GDM1 (cell line): ENCODE measurements at regions not wholly inside any gene's neighbourhood (a gene's known extent, or its start where the extent isn't known, plus 50 kb on each side); places are given as distances from the start of the nearest gene placed in this dataset.

Source experiments
- DNase-seq: peaks from one replicate; lab custom pipeline; 2025; lab: John Stamatoyannopoulos, UW

DNA sequence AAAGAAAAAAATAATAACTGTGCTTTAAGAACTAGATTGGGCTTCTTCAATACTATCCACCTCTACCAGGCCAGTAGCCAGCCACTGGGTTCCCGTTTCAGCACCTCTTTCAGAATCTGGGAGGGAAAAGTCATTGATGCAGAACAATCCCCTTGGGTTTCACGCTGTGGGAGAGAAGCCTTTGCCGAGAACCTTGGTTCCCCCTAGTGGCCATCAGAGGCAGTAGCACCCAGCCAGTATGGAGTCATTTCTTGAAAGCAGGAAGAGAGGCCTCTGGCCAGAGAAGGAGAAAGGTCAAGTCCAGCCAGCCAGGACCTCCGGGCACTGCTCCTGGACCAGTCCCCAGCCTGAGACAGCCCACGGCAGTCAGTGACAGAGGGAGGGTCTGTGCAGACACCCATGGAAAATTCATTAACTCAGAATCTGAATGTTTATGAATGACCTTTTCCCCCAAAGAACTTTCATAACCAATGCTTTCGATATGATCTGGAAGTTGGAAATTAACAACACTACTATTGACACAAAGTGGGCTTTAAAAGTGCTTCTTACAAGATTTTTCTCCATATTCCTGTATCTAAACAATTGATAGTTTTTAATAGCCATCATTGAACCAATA, 51.2 kb upstream of the CDH5 start:
- DNase-seq = no peak

DNA sequence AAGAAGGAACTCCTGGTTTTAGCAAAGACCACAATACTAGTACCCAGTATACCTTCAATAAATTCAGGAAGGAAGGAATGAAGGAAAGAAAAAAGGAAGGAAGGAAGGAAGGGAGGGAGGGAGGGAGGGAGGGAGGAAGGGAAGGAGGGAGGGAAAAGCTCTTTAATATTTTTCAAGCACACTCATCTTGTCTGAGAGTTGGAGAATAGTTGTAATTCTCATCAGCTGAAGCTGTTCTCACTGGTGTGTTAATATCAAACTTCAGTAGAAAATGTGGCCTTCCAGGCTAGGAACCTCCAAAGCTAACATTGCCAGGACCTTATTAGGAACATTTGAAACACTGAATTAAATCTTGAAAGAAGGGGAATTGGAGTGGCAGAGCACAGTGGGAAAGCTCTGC, 55.2 kb upstream of the CDH5 start:
- no peak for DNase-seq

DNA sequence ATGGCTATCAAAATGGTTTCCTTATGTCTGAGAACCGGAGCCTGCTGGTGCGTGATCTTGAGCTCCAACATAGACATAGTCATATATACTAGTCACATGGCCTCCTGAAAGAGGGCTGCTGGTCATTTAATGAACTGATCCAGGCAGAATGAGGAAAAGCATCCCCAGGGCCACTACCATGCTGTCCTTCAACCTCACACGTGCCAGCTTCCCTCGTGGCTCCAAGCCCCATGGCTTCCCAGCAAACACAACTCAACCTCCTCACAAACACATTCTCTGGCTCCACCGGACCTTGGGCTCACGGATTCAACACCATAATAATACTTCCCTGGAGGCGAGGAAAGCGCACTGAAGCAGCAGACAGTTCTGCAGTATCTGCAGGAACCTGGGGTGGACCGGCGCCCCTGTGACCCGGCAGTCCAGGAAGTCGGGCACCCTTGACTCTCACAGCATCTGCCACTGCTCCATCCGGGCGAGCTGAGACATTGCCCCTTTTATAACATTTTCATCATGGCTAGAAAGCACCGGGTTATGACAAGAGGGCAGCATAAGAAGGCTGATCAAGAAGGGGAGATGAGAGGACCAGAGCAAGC, 57.2 kb upstream of the CDH5 start:
- DNase-seq = no peak

DNA sequence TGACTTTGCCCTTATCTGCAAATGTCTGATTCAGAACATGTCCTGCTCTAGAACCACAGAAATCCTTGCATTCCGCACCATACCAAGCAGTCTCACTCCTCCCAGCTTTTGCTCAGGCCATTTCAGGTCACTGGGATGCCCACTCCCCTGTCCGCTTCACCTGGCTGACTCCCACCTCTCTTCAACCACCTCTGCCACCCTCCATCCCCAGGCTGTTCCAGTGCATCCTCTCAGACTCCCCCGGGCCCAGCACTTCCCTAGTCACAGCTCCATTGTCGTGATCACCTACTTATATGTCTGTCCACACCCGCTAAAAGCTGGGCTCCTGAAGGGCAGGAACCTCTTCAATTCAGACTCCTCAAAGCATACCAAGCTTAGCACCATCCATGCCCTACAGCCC, 58.4 kb upstream of the CDH5 start:
- DNase-seq = no peak

DNA sequence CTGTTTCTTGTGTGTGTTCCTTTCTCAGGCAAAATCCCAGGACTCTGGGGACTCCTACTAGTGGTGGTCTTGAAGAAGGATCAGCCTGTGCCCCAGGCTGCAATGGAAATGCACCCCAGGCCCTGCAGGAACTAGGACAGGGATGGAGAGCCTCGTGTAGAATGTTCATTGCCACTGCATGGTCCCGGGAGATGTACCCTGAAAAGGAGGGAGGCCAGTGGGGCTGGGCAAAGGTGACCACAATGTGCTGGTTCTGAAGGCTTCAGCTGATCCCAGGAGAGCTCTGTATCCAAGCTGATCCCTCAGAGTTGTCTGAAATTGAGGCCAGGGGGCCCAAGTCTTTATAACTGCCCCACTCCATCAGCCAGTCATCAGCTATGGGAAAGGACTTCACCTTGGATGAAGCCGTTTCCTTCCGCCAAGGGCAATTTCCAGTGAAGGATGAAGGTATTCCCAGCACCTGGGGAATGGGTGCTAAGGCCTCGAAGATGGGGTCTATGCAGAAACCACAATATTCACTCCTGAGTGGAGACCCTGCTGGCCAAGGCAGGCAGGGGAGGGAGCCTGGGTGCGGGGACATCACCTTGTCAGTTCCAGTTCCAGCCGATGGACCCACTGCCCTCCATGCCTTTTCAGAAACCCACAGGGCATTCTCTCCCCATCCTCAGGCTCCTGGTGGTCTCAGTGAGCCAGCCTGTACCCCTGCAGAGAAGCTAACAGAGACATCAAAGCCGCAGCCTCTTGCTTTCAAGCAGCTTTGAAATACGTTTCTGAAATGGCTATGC, 59.9 kb upstream of the CDH5 start:
- DNase-seq = no peak

DNA sequence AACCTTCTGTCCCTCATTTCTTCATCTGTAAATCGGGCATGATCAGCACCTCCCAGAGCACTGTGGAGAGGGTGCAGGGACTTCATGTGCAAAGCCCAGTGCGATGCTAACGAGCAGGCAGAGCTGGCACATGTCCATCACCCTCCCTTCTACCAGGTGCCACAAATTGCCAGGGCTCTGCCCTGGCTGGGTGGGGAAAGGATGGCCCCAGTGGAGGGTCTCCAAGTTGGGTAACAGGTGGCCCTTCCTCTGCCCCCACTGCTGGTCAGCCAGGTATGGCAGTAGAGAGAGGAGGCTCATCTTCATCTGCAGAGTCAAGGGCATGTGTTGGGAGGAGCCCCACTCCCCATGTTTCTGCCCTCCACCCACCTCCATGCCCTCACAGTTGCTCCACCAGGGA, 61.5 kb upstream of the CDH5 start:
- DNase-seq = no peak

DNA sequence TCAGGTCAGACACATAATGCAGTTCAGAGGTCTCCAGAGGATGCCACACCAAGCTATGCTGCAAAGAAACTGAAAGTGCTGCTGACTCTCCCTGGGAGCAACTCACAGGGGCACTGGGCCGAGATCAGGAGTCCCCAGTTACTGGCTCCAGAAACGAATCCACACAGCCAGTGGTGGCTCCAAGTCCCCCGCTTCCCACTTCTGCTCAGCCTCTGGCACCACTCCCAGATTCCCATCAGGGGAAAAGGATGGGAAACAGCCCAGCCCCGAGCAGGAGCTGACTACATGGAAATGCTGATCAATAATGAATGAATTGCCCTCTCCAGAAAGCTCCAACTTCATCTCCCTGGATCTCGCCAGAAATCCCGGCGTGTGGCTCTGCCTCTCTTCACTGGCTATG, 62.3 kb upstream of the CDH5 start:
- no peak for DNase-seq

DNA sequence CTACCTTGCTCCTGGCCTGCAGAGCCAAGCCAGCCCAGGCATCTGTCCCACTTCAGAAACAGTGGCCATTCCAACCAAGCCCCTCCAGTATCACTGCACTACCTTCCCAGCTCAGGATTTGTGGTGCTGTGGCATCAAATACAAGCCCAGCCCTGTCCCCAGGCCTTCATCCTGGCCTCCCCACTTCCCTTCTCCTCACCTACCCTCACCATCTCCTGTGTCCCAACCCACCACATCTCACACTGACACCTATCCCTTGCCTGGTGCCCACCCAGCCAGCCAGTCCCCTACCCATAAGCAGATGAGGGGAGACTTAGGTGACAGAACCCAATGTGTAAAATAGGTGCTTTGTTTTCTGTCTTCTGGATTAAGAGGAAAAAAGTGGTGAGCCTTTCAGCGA, 66.0 kb upstream of the CDH5 start:
- DNase-seq = no peak

DNA sequence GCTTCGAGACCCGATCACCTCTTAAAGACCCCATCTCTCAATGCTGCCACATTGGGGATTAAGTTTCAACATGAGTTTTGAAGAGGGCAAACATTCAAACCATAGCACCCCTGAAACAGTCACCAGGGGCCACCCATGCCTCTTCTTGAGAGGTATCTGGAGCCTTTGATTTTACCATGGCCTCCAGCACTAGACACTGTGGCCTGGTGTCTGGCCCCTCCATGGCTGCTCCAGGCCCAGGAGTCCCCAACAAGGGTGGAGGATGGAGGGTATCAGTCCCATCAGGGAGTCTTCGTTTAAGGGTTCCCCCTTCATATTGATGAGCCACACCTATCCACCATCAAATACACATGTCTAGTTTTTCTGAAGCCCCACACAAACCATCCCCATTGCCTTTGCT, 66.5 kb upstream of the CDH5 start:
- DNase-seq = no peak

DNA sequence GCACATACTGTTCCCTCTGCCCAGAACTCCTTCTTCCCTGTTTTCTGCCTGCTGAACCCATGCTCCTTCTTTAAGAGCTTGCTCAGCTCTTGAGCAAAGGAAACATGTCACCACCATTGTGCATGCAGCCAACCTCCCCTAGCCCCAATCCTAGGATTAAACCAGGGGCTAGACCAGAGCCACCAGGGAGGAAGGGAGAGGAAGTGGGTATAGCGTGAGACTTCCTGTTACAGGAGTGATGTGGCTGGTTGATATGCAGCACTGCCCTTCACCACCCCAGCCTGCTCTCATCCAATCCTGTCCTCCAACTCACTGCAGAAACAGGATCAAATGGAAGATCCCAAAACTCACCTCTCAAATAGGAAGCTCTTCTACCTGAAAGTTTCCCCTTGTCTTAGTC, 67.1 kb upstream of the CDH5 start:
- DNase-seq = no peak

DNA sequence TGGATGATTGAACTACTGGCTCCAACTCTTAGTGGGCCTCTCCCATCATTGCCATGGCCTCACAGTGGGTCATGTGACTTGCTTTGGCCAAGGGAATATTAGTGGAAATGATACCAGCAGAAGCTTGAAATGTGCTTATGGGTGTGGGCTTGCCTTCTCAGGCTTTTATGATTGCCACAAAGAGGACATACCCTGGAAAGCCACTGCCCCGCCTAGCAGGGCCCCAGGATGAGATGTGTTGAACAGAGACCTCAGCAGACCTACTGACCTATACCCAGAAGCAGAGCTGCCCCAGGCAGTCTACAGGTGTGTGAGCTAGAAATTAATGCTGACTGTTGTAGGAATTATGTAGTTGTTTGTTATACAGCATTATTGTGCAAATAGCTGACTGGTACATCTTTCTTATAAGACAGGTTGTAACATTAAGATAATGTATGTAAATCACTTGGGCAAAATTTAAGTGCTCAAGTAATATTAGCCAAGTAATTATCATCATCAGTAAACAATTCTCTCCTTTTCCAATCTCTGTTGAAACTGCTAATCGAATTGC, 67.8 kb upstream of the CDH5 start:
- DNase-seq = no peak

DNA sequence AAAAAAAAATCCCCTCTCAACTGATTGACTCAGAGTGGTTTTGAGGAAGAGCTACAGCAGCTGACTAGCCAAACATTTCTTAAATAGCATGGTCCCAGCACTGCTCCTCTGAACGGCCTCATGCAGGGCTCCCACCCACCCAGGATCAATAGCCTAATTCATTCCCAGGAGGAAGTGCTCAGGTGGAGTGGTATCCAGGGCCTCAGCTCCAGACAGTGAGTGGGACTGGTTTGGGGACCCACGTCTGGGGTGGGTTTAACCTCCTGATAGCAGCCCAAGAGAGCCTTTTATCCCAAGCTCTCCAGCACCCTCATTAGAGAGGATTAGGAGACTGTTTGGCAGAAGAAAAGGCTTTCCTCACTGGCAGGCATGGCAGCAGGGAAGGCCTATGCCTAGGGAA, 68.5 kb upstream of the CDH5 start:
- DNase-seq = no peak

DNA sequence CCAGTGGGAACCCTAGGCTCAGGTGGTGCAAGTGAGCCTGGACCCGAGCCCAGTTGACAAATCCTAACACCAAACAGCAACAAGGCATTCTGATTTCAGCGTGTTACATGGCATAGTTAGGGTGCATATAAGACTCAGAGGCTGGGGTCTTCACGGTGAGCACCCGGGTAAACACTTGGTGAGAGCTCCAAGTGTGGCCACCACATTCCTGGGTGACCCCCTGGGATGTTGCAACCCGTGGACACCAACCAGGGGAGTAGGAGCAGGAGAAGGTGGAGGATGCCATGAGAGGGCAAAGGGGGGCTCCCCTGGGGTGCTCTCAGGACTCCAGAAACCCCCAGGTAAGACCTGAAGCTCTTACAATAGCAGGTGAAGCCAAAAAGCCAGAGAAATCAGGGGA, 69.9 kb upstream of the CDH5 start:
- DNase-seq = no peak

DNA sequence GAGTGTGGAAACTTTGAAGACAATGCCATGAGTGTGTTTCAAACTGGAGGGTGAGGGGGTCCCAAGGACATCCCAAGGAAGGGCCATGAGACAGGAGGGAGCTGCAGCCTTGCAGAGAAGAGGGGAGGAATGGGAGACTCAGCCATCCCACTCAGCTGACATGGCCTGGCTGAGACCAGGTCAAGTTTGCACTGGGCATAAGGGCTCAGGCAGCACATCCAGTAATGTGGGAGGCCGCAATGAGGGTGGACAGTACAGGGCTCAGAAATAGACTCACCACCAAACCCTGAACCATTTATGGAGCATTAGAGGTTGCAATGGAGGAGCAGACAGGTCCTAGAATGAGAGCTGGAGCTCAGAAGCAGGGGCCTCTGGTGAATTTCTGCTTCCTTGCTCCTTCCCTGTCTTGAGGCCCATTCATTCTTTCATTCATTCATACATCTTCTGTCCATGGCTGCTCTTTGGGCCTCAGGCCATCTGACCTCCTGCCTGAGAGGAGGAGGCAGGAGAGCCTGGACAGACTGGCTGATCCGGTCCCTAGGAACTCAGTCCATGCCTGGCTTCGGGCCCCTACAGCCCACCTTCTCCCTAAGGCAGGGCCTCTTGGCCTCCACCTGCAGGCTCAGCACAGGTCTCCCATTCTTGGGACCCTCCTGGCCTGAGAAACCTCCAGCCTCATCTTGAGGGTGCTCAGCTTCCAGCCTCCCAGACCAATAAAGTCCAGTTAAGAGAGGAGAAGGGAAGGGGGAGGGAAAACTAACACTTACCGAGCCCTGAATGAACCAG, 70.5 kb upstream of the CDH5 start:
- DNase-seq = no peak

DNA sequence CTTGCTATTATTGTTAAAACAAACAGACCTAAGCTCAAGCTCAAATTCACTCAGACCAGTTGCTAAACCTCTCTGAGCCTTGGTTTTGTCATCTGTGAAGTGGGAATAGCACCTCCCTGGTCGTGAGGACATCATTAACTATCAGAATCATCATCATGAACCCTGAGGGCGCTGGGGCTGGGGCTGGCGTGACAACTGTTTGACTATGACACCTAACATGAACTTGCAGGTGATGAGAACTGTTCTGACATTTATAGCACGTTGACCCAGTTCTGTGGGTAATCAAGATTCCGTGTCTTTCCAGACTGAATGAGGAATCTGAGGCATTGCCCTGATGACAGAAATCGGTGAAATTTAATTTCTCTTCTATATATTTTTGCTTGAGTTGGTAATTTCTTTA, 71.3 kb upstream of the CDH5 start:
- no peak for DNase-seq

DNA sequence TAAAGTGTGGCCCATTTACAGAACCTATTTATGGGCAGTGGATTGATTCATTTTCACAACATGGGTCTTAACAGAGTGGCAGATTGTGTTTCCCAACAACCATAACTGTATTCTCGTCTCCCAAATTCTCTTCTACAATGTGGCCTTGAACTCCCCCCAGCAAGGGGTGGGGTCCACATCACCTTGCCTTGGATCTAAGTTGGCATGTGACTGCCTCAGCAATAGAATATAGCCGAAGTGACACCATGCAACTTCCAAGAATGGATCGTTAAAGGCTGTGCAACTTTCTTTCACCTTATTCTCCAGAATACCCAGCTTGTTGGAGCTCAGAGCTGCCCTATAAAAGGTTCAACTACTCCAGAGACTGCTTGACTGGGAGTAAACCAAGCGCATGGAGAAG, 72.0 kb upstream of the CDH5 start:
- no peak for DNase-seq

DNA sequence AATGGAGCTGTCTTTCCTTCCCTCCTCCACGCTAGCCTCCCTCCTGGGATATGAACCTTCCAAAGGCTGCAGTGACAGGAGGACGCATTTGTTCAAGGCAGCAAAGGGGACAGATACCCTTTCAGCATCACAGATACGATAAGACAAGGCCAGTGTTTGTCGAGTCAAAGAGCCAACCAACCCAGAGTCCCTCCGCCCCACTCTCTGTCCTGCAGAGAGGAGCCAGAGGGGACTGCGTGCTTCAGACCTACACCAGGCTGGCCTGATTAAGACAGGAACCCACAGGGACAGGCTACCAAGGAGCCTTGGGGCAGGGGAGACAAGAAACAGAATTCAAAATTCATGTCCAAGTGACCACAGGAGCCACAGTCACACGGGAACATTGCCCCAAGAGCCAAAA, 72.6 kb upstream of the CDH5 start:
- no peak for DNase-seq

DNA sequence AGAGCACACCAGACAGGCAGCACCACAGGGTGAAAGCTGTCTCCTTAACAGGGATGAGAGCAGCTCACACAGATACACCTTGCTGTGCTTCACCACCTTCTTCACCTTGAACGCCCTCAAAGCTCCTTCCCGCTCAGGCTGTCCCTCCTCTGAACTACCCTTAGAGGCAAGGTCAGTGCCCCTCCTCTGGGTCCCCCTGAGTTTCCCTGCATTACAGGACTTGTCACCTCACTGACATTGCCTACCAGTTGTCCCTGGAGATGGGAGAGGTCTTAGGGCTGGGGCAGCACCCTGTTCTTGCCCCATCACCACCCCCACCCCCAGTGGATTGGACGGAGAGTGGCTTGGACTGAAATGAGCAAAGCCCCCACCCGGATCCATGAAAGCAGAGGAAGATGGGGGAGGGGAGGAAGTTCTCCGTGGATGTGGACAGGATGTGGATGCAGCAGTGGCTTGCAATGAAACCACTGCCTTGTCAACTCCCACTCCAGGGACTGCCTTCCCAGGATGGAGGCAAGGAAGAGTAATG, 73.2 kb upstream of the CDH5 start:
- no peak for DNase-seq

DNA sequence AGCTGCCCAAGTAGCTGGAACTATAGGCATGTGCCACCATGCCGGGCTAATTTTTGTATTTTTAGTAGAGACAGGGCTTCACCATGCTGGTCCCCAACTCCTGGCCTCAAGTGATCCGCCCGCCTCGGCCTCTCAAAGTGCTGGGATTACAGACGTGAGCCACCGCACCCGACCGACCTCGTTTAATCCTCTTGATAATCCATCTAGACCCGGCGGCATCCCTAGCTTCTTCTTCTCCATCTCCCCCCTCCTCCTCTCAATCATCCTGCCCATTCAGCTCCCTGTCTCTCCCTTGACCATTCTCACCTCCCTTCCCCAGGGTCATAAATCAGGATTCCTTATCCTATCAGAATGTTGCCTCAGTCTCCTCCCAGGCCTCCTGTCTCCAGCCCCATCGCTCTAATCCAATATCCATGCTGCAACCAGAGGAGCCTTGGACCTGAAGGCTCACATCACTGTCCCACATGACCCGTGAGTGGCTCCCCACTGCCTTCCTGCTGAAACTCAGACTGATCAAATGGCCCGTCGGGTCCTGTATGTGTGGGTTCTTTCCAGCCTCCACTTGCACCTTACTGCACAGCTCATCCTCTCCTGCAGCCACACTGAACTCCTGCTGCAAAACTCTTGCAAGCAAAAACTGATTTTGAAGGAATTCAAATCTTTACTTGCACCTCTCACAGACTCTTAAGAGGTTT, 74.1 kb upstream of the CDH5 start:
- DNase-seq = no peak

DNA sequence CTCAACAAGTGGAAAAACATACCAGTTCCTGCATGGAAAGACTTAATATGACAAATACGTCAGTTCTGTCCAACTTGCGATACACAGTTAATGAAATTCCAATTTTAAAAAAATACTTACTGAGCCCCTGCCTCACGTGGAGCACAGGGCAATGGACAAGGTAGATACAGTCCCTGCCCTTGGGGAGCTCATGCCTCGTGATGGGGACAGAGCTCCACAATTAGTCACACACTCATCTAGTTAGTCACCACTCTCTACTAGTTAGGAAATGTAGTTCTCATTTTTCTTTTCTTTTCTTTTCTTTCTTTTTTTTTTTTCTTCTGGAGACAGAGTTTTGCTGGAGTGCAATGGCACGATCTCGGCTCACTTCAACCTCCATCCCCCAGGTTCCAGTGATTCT, 74.7 kb upstream of the CDH5 start:
- DNase-seq = no peak

DNA sequence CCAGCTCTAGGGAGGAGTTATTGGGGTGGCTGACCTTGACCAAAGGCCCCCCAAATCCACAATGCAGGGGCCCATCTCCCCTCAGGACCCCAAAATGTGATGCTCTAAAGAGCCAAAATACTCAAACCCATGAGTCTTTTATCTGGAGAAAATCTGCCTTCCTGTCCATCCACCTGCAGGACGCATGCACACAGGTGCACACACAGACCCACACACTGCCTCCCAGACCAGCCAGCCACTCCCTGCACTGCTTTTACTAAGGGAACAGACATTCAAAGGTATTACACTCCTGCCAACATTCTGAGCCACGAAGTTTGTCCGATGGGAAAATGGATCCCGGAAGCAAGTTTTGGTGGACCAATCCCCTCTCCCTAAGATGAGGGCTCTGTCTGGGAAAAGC, 76.1 kb upstream of the CDH5 start:
- DNase-seq = no peak

DNA sequence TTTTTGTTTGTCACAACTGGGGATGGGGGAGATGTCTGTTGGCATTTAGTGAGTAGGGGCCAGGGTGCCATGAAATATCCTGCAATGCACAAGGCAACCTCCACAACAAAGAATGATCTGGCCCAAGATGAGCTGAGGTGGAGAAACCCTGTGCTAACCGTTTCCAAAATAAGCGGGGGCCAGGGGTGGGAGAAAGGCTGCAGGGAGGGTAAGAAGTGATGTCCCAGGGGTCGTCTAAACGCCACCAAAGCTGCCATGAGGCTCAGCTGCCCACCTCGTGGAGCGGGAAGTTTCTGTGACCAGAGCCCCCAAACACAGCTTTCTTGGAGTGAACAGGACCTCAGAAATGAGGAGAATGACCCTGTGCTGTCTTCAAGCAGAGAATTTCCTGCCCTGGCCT, 76.5 kb upstream of the CDH5 start:
- DNase-seq = no peak
